ENCODE measurements at regions not wholly inside any gene's neighbourhood (a gene's known extent, or its start where the extent isn't known, plus 50 kb on each side); places are given as distances from the start of the nearest gene placed in this dataset.
"Not testable (repeated sequence)": the region's sequence is repeated elsewhere in the genome, so short reads cannot be mapped to it uniquely, and the experiment has no call there.

- no peak for TF ChIP-seq EZH2 (IDR thresholded peaks at IDR 0.05; ENCODE audit: borderline replicate concordance, low read length)
- no peak for TF ChIP-seq CTCF (IDR thresholded peaks at IDR 0.05; ENCODE audit: low read length)
- H3K27me3 ChIP-seq (ENCODE audit: insufficient read depth, low read length) = no peaks in the 10 kb centered on the region
- H3K4me3 ChIP-seq (ENCODE audit: low read depth, low read length, poor library complexity, severe bottlenecking) = no peak overlapping the region
- H3K9ac ChIP-seq (ENCODE audit: low read length) = no peak overlapping the region
- H3K9me2 ChIP-seq (ENCODE audit: low read depth, low read length) = no peaks in the 10 kb centered on the region
- H3F3A ChIP-seq (ENCODE audit: insufficient read depth, low read length) = no peaks in the 10 kb centered on the region
- H3K4me2 ChIP-seq (ENCODE audit: low read length) = no peak overlapping the region
- peaks cover 5% of the 10 kb centered on the region for H3K4me1 ChIP-seq (ENCODE audit: insufficient read depth, low read length, severe bottlenecking)
- no peak overlapping the region for H2AFZ ChIP-seq (ENCODE audit: low read length)
- no peaks in the 10 kb centered on the region for H3K36me3 ChIP-seq (ENCODE audit: insufficient read depth, low read length)
- H4K20me1 ChIP-seq (ENCODE audit: insufficient read depth, low read length) = no peaks in the 10 kb centered on the region
- H3K27ac ChIP-seq (ENCODE audit: low read depth, low read length, poor library complexity, severe bottlenecking) = no peak overlapping the region
- H3K79me2 ChIP-seq (ENCODE audit: insufficient read depth, low read length) = no peaks in the 10 kb centered on the region
- no peaks in the 10 kb centered on the region for H3K9me3 ChIP-seq (ENCODE audit: low read length)
Measured at GRCh38 chr5:40428126-40428525, 251.6 kb upstream of the PTGER4 start.

- not testable (repeated sequence) for H3K4me3 ChIP-seq (ENCODE audit: low read depth, low read length, poor library complexity, severe bottlenecking); H3K4me2 ChIP-seq (ENCODE audit: low read length); H2AFZ ChIP-seq (ENCODE audit: low read length); H3K9me2 ChIP-seq (ENCODE audit: low read depth, low read length); H3K27me3 ChIP-seq (ENCODE audit: insufficient read depth, low read length); H3K9ac ChIP-seq (ENCODE audit: low read length); H3K27ac ChIP-seq (ENCODE audit: low read depth, low read length, poor library complexity, severe bottlenecking); H3K36me3 ChIP-seq (ENCODE audit: insufficient read depth, low read length); H3K9me3 ChIP-seq (ENCODE audit: low read length); H4K20me1 ChIP-seq (ENCODE audit: insufficient read depth, low read length); H3K4me1 ChIP-seq (ENCODE audit: insufficient read depth, low read length, severe bottlenecking); H3K79me2 ChIP-seq (ENCODE audit: insufficient read depth, low read length); H3F3A ChIP-seq (ENCODE audit: insufficient read depth, low read length)
Measured at GRCh38 chr5:40417046-40417810, 262.5 kb upstream of the PTGER4 start.

GRCh38 chr5:40416588-40416987 is 263.1 kb upstream of the PTGER4 start:
- Histone ChIP-seq H3K4me3 (ENCODE audit: low read depth, low read length, poor library complexity, severe bottlenecking) (no peak overlapping the region), H3K27me3 (ENCODE audit: insufficient read depth, low read length) (no peaks in the 10 kb centered on the region), H3K9me2 (ENCODE audit: low read depth, low read length) (no peaks in the 10 kb centered on the region), H3K4me1 (ENCODE audit: insufficient read depth, low read length, severe bottlenecking) (no peaks in the 10 kb centered on the region), H3K27ac (ENCODE audit: low read depth, low read length, poor library complexity, severe bottlenecking) (no peak overlapping the region), H3K79me2 (ENCODE audit: insufficient read depth, low read length) (no peaks in the 10 kb centered on the region), H2AFZ (ENCODE audit: low read length) (no peak overlapping the region), H3K4me2 (ENCODE audit: low read length) (no peak overlapping the region), H4K20me1 (ENCODE audit: insufficient read depth, low read length) (no peaks in the 10 kb centered on the region), H3K9ac (ENCODE audit: low read length) (no peak overlapping the region), H3F3A (ENCODE audit: insufficient read depth, low read length) (no peaks in the 10 kb centered on the region; the same call in 1 of the 2 replicates), H3K36me3 (ENCODE audit: insufficient read depth, low read length) (no peaks in the 10 kb centered on the region), H3K9me3 (ENCODE audit: low read length) (no peaks in the 10 kb centered on the region)
- no peak for TF ChIP-seq EZH2 (IDR thresholded peaks at IDR 0.05; ENCODE audit: borderline replicate concordance, low read length)

GRCh38 chr5:40416098-40416497 is 263.6 kb upstream of the PTGER4 start:
- Histone ChIP-seq H3K4me1 (ENCODE audit: insufficient read depth, low read length, severe bottlenecking) (no peaks in the 10 kb centered on the region), H3K79me2 (ENCODE audit: insufficient read depth, low read length) (no peaks in the 10 kb centered on the region), H3K9ac (ENCODE audit: low read length) (no peak overlapping the region), H3K9me3 (ENCODE audit: low read length) (no peaks in the 10 kb centered on the region), H2AFZ (ENCODE audit: low read length) (no peak overlapping the region), H3K27ac (ENCODE audit: low read depth, low read length, poor library complexity, severe bottlenecking) (no peak overlapping the region), H3K9me2 (ENCODE audit: low read depth, low read length) (no peaks in the 10 kb centered on the region), H3K36me3 (ENCODE audit: insufficient read depth, low read length) (no peaks in the 10 kb centered on the region), H4K20me1 (ENCODE audit: insufficient read depth, low read length) (no peaks in the 10 kb centered on the region), H3K4me2 (ENCODE audit: low read length) (no peak overlapping the region), H3K27me3 (ENCODE audit: insufficient read depth, low read length) (no peaks in the 10 kb centered on the region), H3F3A (ENCODE audit: insufficient read depth, low read length) (no peaks in the 10 kb centered on the region; the same call in 1 of the 2 replicates), H3K4me3 (ENCODE audit: low read depth, low read length, poor library complexity, severe bottlenecking) (no peak overlapping the region)
- TF ChIP-seq EZH2 (IDR thresholded peaks at IDR 0.05; ENCODE audit: borderline replicate concordance, low read length) (no peak), CTCF (IDR thresholded peaks at IDR 0.05; ENCODE audit: low read length) (no peak)
